ENCODE measurements at regions not wholly inside any gene's neighbourhood (a gene's known extent, or its start where the extent isn't known, plus 50 kb on each side); places are given as distances from the start of the nearest gene placed in this dataset.

DNA sequence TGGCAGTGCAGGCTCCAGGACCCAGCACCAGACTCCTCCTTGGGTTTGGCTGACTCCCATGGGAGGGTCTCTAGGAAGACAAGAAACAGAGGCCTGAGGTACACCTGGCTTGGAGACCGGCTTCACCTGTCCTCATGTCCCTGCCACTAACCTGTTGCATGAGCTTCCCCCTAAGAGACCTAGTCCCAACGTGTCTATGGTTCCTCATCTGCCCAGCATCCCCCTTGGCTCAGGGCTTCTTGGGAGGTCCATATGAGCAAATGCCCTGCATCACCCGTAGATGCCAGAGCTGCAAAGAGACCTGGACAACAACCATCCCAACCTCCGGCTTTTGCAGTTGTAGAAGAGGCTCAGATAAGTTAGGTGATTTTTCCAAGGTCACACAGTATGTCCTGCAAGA is 123.5 kb downstream of the BUD13 start:
- Histone ChIP-seq H3K9me3 (replicated peaks in 1 of 2; ENCODE audit: control insufficient read depth in 2 of 2, insufficient read depth in 1 of 2, low read depth in 1 of 2, low read length in 2 of 2) (peaks cover 0 to 2% of the 10 kb centered on the region in 2 donors), H3K4me3 (ENCODE audit: low read length in 2 of 2) (no peak overlapping the region), H3K14ac (ENCODE audit: low read length) (no peak overlapping the region), H4K8ac (ENCODE audit: low read depth, low read length) (no peak overlapping the region), H2AK5ac (ENCODE audit: low read depth, low read length) (no peak overlapping the region), H2BK12ac (ENCODE audit: low read length) (no peak overlapping the region), H3K4ac (ENCODE audit: low read length) (no peak overlapping the region), H3K9ac (ENCODE audit: low read depth, low read length, poor library complexity) (no peak overlapping the region), H3K79me1 (ENCODE audit: low read depth, low read length) (no peaks in the 10 kb centered on the region), H3K23ac (ENCODE audit: low read depth, low read length, poor library complexity) (no peak overlapping the region), H2AFZ (ENCODE audit: low read length) (no peak overlapping the region), H3K27me3 (ENCODE audit: control insufficient read depth in 3 of 3, insufficient read depth in 3 of 3, low read depth in 1 of 3, low read length in 3 of 3) (peaks cover 0 to 14% (median 0%) of the 10 kb centered on the region in 3 experiments), H3K4me2 (ENCODE audit: insufficient read depth, low read length, poor library complexity, severe bottlenecking) (no peak overlapping the region), H3K36me3 (replicated peaks in 1 of 2; ENCODE audit: control insufficient read depth in 2 of 2, insufficient read depth in 2 of 2, low read length in 2 of 2) (no peaks in the 10 kb centered on the region), H3K18ac (ENCODE audit: low read length) (peak overlapping the region; percentile 60), H4K91ac (ENCODE audit: low read depth, low read length, poor library complexity) (no peak overlapping the region), H3K4me1 (ENCODE audit: control insufficient read depth in 2 of 2, insufficient read depth in 1 of 2, low read depth in 1 of 2, low read length in 2 of 2) (peaks cover 2% of the 10 kb centered on the region in 2 donors), H2BK120ac (ENCODE audit: low read depth, low read length) (no peak overlapping the region), H3K27ac (replicated peaks; ENCODE audit: low read length) (no peak overlapping the region), H2BK15ac (ENCODE audit: low read length) (no peak overlapping the region), H2BK5ac (ENCODE audit: low read length) (no peak overlapping the region)
- no CpG with 5 or more reads among the region's 4 CpGs for WGBS, 2 donors (ENCODE audit: extremely low coverage in 2 of 2, insufficient read length in 2 of 2, insufficient replicate concordance in 1 of 2)
- DNase-seq (ENCODE audit: low spot score), result no peak

- no peak for DNase-seq (ENCODE audit: low spot score)
- Histone ChIP-seq H3K4me1 (ENCODE audit: control insufficient read depth in 2 of 2, insufficient read depth in 1 of 2, low read depth in 1 of 2, low read length in 2 of 2) (peaks cover 2% of the 10 kb centered on the region in 2 donors), H2AK5ac (ENCODE audit: low read depth, low read length) (peak overlapping the region; percentile 22), H3K14ac (ENCODE audit: low read length) (no peak overlapping the region), H3K23ac (ENCODE audit: low read depth, low read length, poor library complexity) (no peak overlapping the region), H3K9ac (ENCODE audit: low read depth, low read length, poor library complexity) (no peak overlapping the region), H3K9me3 (replicated peaks in 1 of 2; ENCODE audit: control insufficient read depth in 2 of 2, insufficient read depth in 1 of 2, low read depth in 1 of 2, low read length in 2 of 2) (peaks cover 0 to 2% of the 10 kb centered on the region in 2 donors), H4K91ac (ENCODE audit: low read depth, low read length, poor library complexity) (no peak overlapping the region), H2BK5ac (ENCODE audit: low read length) (no peak overlapping the region), H3K27me3 (ENCODE audit: control insufficient read depth in 3 of 3, insufficient read depth in 3 of 3, low read depth in 1 of 3, low read length in 3 of 3) (peaks cover 0 to 14% (median 0%) of the 10 kb centered on the region in 3 experiments), H2BK12ac (ENCODE audit: low read length) (no peak overlapping the region), H2AFZ (ENCODE audit: low read length) (no peak overlapping the region), H3K79me1 (ENCODE audit: low read depth, low read length) (no peaks in the 10 kb centered on the region), H3K4me3 (ENCODE audit: low read length in 2 of 2) (no peak overlapping the region), H3K18ac (ENCODE audit: low read length) (peak overlapping the region; percentile 30), H2BK120ac (ENCODE audit: low read depth, low read length) (no peak overlapping the region), H3K27ac (replicated peaks; ENCODE audit: low read length) (no peak overlapping the region), H3K36me3 (replicated peaks in 1 of 2; ENCODE audit: control insufficient read depth in 2 of 2, insufficient read depth in 2 of 2, low read length in 2 of 2) (no peaks in the 10 kb centered on the region), H3K4ac (ENCODE audit: low read length) (no peak overlapping the region), H4K8ac (ENCODE audit: low read depth, low read length) (no peak overlapping the region), H2BK15ac (ENCODE audit: low read length) (peak overlapping the region; percentile 18), H3K4me2 (ENCODE audit: insufficient read depth, low read length, poor library complexity, severe bottlenecking) (no peak overlapping the region)
- no CpG with 5 or more reads among the region's 2 CpGs for WGBS, 2 donors (ENCODE audit: extremely low coverage in 2 of 2, insufficient read length in 2 of 2, insufficient replicate concordance in 1 of 2)
These were observed 124.3 kb downstream of the BUD13 start for GRCh38 chr11:116648247-116649174.

GRCh38 chr11:116647305-116648080 is 125.3 kb downstream of the BUD13 start:
- no peaks in the 10 kb centered on the region for H3K79me1 ChIP-seq (ENCODE audit: low read depth, low read length)
- no peak overlapping the region for H3K9ac ChIP-seq (ENCODE audit: low read depth, low read length, poor library complexity)
- H3K4ac ChIP-seq (ENCODE audit: low read length), result no peak overlapping the region
- no peak overlapping the region for H2BK5ac ChIP-seq (ENCODE audit: low read length)
- H2BK12ac ChIP-seq (ENCODE audit: low read length), result no peak overlapping the region
- no peak overlapping the region for H3K23ac ChIP-seq (ENCODE audit: low read depth, low read length, poor library complexity)
- no peak overlapping the region for H2BK15ac ChIP-seq (ENCODE audit: low read length)
- H2BK120ac ChIP-seq (ENCODE audit: low read depth, low read length), result no peak overlapping the region
- H3K27ac ChIP-seq (replicated peaks; ENCODE audit: low read length), result no peak overlapping the region
- peaks cover 0 to 2% of the 10 kb centered on the region in 2 donors for H3K9me3 ChIP-seq (replicated peaks in 1 of 2; ENCODE audit: control insufficient read depth in 2 of 2, insufficient read depth in 1 of 2, low read depth in 1 of 2, low read length in 2 of 2)
- no peak overlapping the region for H3K4me2 ChIP-seq (ENCODE audit: insufficient read depth, low read length, poor library complexity, severe bottlenecking)
- no peak overlapping the region for H3K14ac ChIP-seq (ENCODE audit: low read length)
- no peak for DNase-seq (ENCODE audit: low spot score)
- H2AFZ ChIP-seq (ENCODE audit: low read length), result no peak overlapping the region
- H3K4me1 ChIP-seq (ENCODE audit: control insufficient read depth in 2 of 2, insufficient read depth in 1 of 2, low read depth in 1 of 2, low read length in 2 of 2), result peaks cover 2% of the 10 kb centered on the region in 2 donors
- no peak overlapping the region for H3K4me3 ChIP-seq (ENCODE audit: low read length in 2 of 2)
- no peak overlapping the region for H3K18ac ChIP-seq (ENCODE audit: low read length)
- no peak overlapping the region for H2AK5ac ChIP-seq (ENCODE audit: low read depth, low read length)
- no peaks in the 10 kb centered on the region for H3K36me3 ChIP-seq (replicated peaks in 1 of 2; ENCODE audit: control insufficient read depth in 2 of 2, insufficient read depth in 2 of 2, low read length in 2 of 2)
- peaks cover 0 to 14% (median 0%) of the 10 kb centered on the region in 3 experiments for H3K27me3 ChIP-seq (ENCODE audit: control insufficient read depth in 3 of 3, insufficient read depth in 3 of 3, low read depth in 1 of 3, low read length in 3 of 3)
- H4K91ac ChIP-seq (ENCODE audit: low read depth, low read length, poor library complexity), result no peak overlapping the region
- no peak overlapping the region for H4K8ac ChIP-seq (ENCODE audit: low read depth, low read length)
- 100% methylated on average over 1 of the region's 7 CpGs; no CpG with 5 or more reads in 1 of the 2 donors for WGBS, 2 donors (ENCODE audit: extremely low coverage in 2 of 2, insufficient read length in 2 of 2, insufficient replicate concordance in 1 of 2)

DNA sequence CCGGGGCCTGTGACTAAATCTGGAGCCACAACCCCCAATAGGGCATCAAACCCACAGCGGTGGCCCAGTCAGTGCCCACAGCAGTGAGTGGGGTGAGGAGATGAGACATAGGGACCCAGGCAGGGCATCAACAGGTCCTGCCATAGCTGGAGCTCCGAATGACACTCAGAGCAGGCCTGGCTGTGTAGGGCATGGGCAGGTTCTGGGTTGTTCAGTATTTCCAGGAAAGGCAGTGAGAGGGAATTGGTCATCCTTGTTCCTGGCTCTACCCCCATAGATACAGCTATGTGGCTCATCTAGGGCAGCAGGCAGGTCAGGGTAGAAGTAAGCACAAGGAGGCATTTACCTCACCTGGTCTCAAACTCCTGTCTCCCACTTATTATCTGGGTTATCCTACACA is 126.6 kb downstream of the BUD13 start:
- DNase-seq (ENCODE audit: low spot score), result no peak
- no peak overlapping the region for H2BK5ac ChIP-seq (ENCODE audit: low read length)

More for the DNA sequence above, 126.6 kb downstream of the BUD13 start:
- Histone ChIP-seq H2BK12ac (ENCODE audit: low read length) (no peak overlapping the region), H3K9me3 (replicated peaks in 1 of 2; ENCODE audit: control insufficient read depth in 2 of 2, insufficient read depth in 1 of 2, low read depth in 1 of 2, low read length in 2 of 2) (peaks cover 0 to 2% of the 10 kb centered on the region in 2 donors), H3K18ac (ENCODE audit: low read length) (no peak overlapping the region), H2AFZ (ENCODE audit: low read length) (no peak overlapping the region), H3K23ac (ENCODE audit: low read depth, low read length, poor library complexity) (no peak overlapping the region), H2BK120ac (ENCODE audit: low read depth, low read length) (peak overlapping the region; percentile 29), H3K27me3 (ENCODE audit: control insufficient read depth in 3 of 3, insufficient read depth in 3 of 3, low read depth in 1 of 3, low read length in 3 of 3) (peaks cover 0 to 13% (median 0%) of the 10 kb centered on the region in 3 experiments), H3K4me3 (ENCODE audit: low read length in 2 of 2) (no peak overlapping the region), H3K14ac (ENCODE audit: low read length) (no peak overlapping the region), H3K36me3 (replicated peaks in 1 of 2; ENCODE audit: control insufficient read depth in 2 of 2, insufficient read depth in 2 of 2, low read length in 2 of 2) (no peaks in the 10 kb centered on the region), H3K4me1 (ENCODE audit: control insufficient read depth in 2 of 2, insufficient read depth in 1 of 2, low read depth in 1 of 2, low read length in 2 of 2) (peaks cover 2% of the 10 kb centered on the region in 2 donors), H2AK5ac (ENCODE audit: low read depth, low read length) (peak overlapping the region; percentile 4), H4K91ac (ENCODE audit: low read depth, low read length, poor library complexity) (no peak overlapping the region), H4K8ac (ENCODE audit: low read depth, low read length) (no peak overlapping the region), H3K4me2 (ENCODE audit: insufficient read depth, low read length, poor library complexity, severe bottlenecking) (no peak overlapping the region), H3K79me1 (ENCODE audit: low read depth, low read length) (no peaks in the 10 kb centered on the region), H3K9ac (ENCODE audit: low read depth, low read length, poor library complexity) (no peak overlapping the region), H3K4ac (ENCODE audit: low read length) (no peak overlapping the region), H2BK15ac (ENCODE audit: low read length) (no peak overlapping the region), H3K27ac (replicated peaks; ENCODE audit: low read length) (no peak overlapping the region)
- no CpG with 5 or more reads among the region's 3 CpGs for WGBS, 2 donors (ENCODE audit: extremely low coverage in 2 of 2, insufficient read length in 2 of 2, insufficient replicate concordance in 1 of 2)

All from neuronal stem cell (in vitro differentiated cells).